Neural progenitor cell (in vitro differentiated cells): ENCODE measurements at regions not wholly inside any gene's neighbourhood (a gene's known extent, or its start where the extent isn't known, plus 50 kb on each side); places are given as distances from the start of the nearest gene placed in this dataset.
A peak's percentile ranks its signal among the peaks of the same experiment; 100 is the strongest.

Experiments used
- DNase-seq: peaks from one replicate; pipeline ENCODE4 v3.0.0-alpha.2; 2016; ENCODE audit warnings: low spot score
- H2AFZ ChIP-seq: fragments of 200-600 bp; sonication (generic); replicated peaks from 2 replicates; pipeline ENCODE4 v1.6.1; 2016; ENCODE audit warnings: antibody characterized with exemption
- H3F3A ChIP-seq: fragments of 200-600 bp; sonication (generic); 2 replicates; pipeline ENCODE4 v1.6.1; 2016; ENCODE audit warnings: antibody characterized with exemption, low read depth
- H3K27ac ChIP-seq: fragments of 200-600 bp; sonication (generic); 2 replicates; pipeline ENCODE4 v1.5.1; 2016; ENCODE audit warnings: mild to moderate bottlenecking
- H3K27me3 ChIP-seq: fragments of 200-600 bp; sonication (generic); 2 replicates; pipeline ENCODE4 v1.6.1; 2016; ENCODE audit warnings: mild to moderate bottlenecking, moderate library complexity
- H3K36me3 ChIP-seq: fragments of 200-600 bp; sonication (generic); 2 replicates; pipeline ENCODE4 v1.5.1; 2016
- H3K4me1 ChIP-seq: fragments of 200-600 bp; sonication (generic); 2 replicates; pipeline ENCODE4 v1.6.1; 2016; ENCODE audit warnings: mixed run types
- H3K4me2 ChIP-seq: fragments of 200-600 bp; sonication (generic); 2 replicates; pipeline ENCODE4 v1.6.1; 2016
- H3K4me3 ChIP-seq: fragments of 200-600 bp; sonication (generic); 2 replicates; pipeline ENCODE4 v1.5.1; 2016
- H3K79me2 ChIP-seq: fragments of 200-600 bp; sonication (generic); 2 replicates; pipeline ENCODE4 v1.6.1; 2016; ENCODE audit warnings: low read depth
- H3K9ac ChIP-seq: fragments of 200-600 bp; sonication (generic); 2 replicates; pipeline ENCODE4 v1.6.1; 2016
- H3K9me3 ChIP-seq: fragments of 200-600 bp; sonication (generic); 2 replicates; pipeline ENCODE4 v1.5.1; 2016; ENCODE audit warnings: low read depth
- H4K20me1 ChIP-seq: fragments of 200-600 bp; sonication (generic); 2 replicates; pipeline ENCODE4 v1.6.1; 2016; ENCODE audit warnings: low read depth
- H3K27ac Mint-ChIP-seq: 3 replicates; pipeline ENCODE4 v1.8.0; 2021; ENCODE audit warnings: mixed read lengths
- H3K27me3 Mint-ChIP-seq: 2 replicates; pipeline ENCODE4 v1.8.0; 2022; ENCODE audit warnings: low read depth, mild to moderate bottlenecking, inconsistent platforms, moderate library complexity, mixed read lengths; ENCODE audit not compliant: insufficient read depth
- H3K36me3 Mint-ChIP-seq: 3 replicates; pipeline ENCODE4 v1.8.0; 2021; ENCODE audit warnings: mixed read lengths
- H3K4me1 Mint-ChIP-seq: 3 replicates; pipeline ENCODE4 v1.8.0; 2021; ENCODE audit warnings: mixed read lengths
- H3K4me3 Mint-ChIP-seq: 3 replicates; pipeline ENCODE4 v1.8.0; 2021; ENCODE audit warnings: mild to moderate bottlenecking, moderate library complexity, mixed read lengths
- H3K9me3 Mint-ChIP-seq: 3 replicates; pipeline ENCODE4 v1.8.0; 2020; ENCODE audit warnings: mixed read lengths
- CTCF ChIP-seq: fragments of 200-600 bp; sonication (generic); IDR thresholded peaks from 2 replicates; pipeline ENCODE4 v1.5.1; 2017; ENCODE audit warnings: antibody characterized with exemption, mild to moderate bottlenecking
- EZH2 ChIP-seq: fragments of 200-600 bp; sonication (generic); IDR thresholded peaks from 2 replicates; pipeline ENCODE4 v1.6.1; 2017; ENCODE audit warnings: antibody characterized with exemption, mild to moderate bottlenecking, moderate library complexity
- EZH2phosphoT487 ChIP-seq: fragments of 200-600 bp; sonication (generic); IDR thresholded peaks from 2 replicates; pipeline ENCODE4 v1.6.1; 2017; ENCODE audit warnings: antibody characterized with exemption

GRCh38 chr4:107114059-107114458 is 77.9 kb upstream of the DKK2 start:
- Mint-ChIP-seq H3K27ac (no peak overlapping the region), H3K9me3 (peaks cover 8% of the 10 kb centered on the region)

GRCh38 chr4:107098401-107098800 is 62.3 kb upstream of the DKK2 start:
- Histone ChIP-seq H3K27me3 (no peaks in the 10 kb centered on the region), H3F3A (no peaks in the 10 kb centered on the region), H3K4me2 (no peak overlapping the region), H3K36me3 (no peaks in the 10 kb centered on the region), H3K4me3 (no peak overlapping the region), H3K4me1 (no peaks in the 10 kb centered on the region), H3K9ac (no peak overlapping the region), H3K79me2 (no peaks in the 10 kb centered on the region), H2AFZ (no peak overlapping the region), H3K9me3 (no peaks in the 10 kb centered on the region), H3K27ac (no peak overlapping the region), H4K20me1 (no peaks in the 10 kb centered on the region)
- no peaks in the 10 kb centered on the region for H3K27me3 Mint-ChIP-seq
- no peaks in the 10 kb centered on the region for H3K36me3 Mint-ChIP-seq
- DNase-seq: peak; percentile 21
- H3K4me1 Mint-ChIP-seq: no peaks in the 10 kb centered on the region
- no peak overlapping the region for H3K4me3 Mint-ChIP-seq
- peaks cover 4% of the 10 kb centered on the region for H3K9me3 Mint-ChIP-seq
- TF ChIP-seq EZH2 (no peak), EZH2phosphoT487 (no peak), CTCF (no peak)
- H3K27ac Mint-ChIP-seq: no peak overlapping the region

More at GRCh38 chr4:107114059-107114458, 77.9 kb upstream of the DKK2 start:
- Histone ChIP-seq H3K4me2 (no peak overlapping the region), H3K27ac (no peak overlapping the region), H2AFZ (no peak overlapping the region), H3K27me3 (no peaks in the 10 kb centered on the region), H3K4me3 (no peak overlapping the region), H3K4me1 (no peaks in the 10 kb centered on the region), H4K20me1 (no peaks in the 10 kb centered on the region), H3K36me3 (no peaks in the 10 kb centered on the region), H3F3A (no peaks in the 10 kb centered on the region), H3K9me3 (no peaks in the 10 kb centered on the region), H3K9ac (no peak overlapping the region), H3K79me2 (no peaks in the 10 kb centered on the region)
- H3K4me1 Mint-ChIP-seq: no peaks in the 10 kb centered on the region
- no peak overlapping the region for H3K4me3 Mint-ChIP-seq
- no peaks in the 10 kb centered on the region for H3K27me3 Mint-ChIP-seq
- DNase-seq: no peak
- H3K36me3 Mint-ChIP-seq: no peaks in the 10 kb centered on the region
- TF ChIP-seq EZH2: no peak
- no peak for TF ChIP-seq EZH2phosphoT487
- TF ChIP-seq CTCF: no peak

GRCh38 chr4:107094976-107095375 is 58.9 kb upstream of the DKK2 start:
- no peak overlapping the region for H3K27ac Mint-ChIP-seq
- no peak overlapping the region for H3K27ac ChIP-seq
- no peak overlapping the region for H3K4me3 Mint-ChIP-seq
- H3K9me3 Mint-ChIP-seq: peaks cover 8% of the 10 kb centered on the region
- H3K36me3 Mint-ChIP-seq: no peaks in the 10 kb centered on the region
- H3K79me2 ChIP-seq: no peaks in the 10 kb centered on the region
- H4K20me1 ChIP-seq: no peaks in the 10 kb centered on the region
- no peaks in the 10 kb centered on the region for H3F3A ChIP-seq
- H3K4me3 ChIP-seq: no peak overlapping the region
- no peak for TF ChIP-seq CTCF
- no peak for TF ChIP-seq EZH2phosphoT487
- TF ChIP-seq EZH2: no peak
- H3K9me3 ChIP-seq: no peaks in the 10 kb centered on the region
- H3K4me2 ChIP-seq: no peak overlapping the region
- H3K4me1 ChIP-seq: no peaks in the 10 kb centered on the region
- no peaks in the 10 kb centered on the region for H3K4me1 Mint-ChIP-seq
- H3K36me3 ChIP-seq: no peaks in the 10 kb centered on the region
- no peaks in the 10 kb centered on the region for H3K27me3 ChIP-seq
- H3K27me3 Mint-ChIP-seq: no peaks in the 10 kb centered on the region
- no peak for DNase-seq
- H3K9ac ChIP-seq: no peak overlapping the region
- H2AFZ ChIP-seq: no peak overlapping the region

GRCh38 chr4:107094332-107094731 is 58.2 kb upstream of the DKK2 start:
- H2AFZ ChIP-seq: peak overlapping the region; percentile 24
- H3K79me2 ChIP-seq: no peaks in the 10 kb centered on the region
- H3K9ac ChIP-seq: no peak overlapping the region
- H3K27me3 ChIP-seq: no peaks in the 10 kb centered on the region
- no peak overlapping the region for H3K27ac Mint-ChIP-seq
- no peak for TF ChIP-seq EZH2phosphoT487
- TF ChIP-seq CTCF: peak; percentile 19
- TF ChIP-seq EZH2: no peak
- DNase-seq: no peak
- H3K9me3 Mint-ChIP-seq: peaks cover 10% of the 10 kb centered on the region
- no peaks in the 10 kb centered on the region for H3K4me1 ChIP-seq
- no peaks in the 10 kb centered on the region for H3K9me3 ChIP-seq
- H3K27me3 Mint-ChIP-seq: no peaks in the 10 kb centered on the region
- no peak overlapping the region for H3K27ac ChIP-seq
- H3K4me3 Mint-ChIP-seq: no peak overlapping the region
- no peaks in the 10 kb centered on the region for H3K36me3 ChIP-seq
- no peaks in the 10 kb centered on the region for H3F3A ChIP-seq
- H3K4me3 ChIP-seq: no peak overlapping the region
- no peak overlapping the region for H3K4me2 ChIP-seq
- H3K4me1 Mint-ChIP-seq: no peaks in the 10 kb centered on the region
- H3K36me3 Mint-ChIP-seq: no peaks in the 10 kb centered on the region
- no peaks in the 10 kb centered on the region for H4K20me1 ChIP-seq
